GM23248 (cell line): ENCODE measurements at regions not wholly inside any gene's neighbourhood (a gene's known extent, or its start where the extent isn't known, plus 50 kb on each side); places are given as distances from the start of the nearest gene placed in this dataset.

Source experiments
- DNase-seq: peaks from one replicate; pipeline ENCODE4 v3.0.0-alpha.2; 2015
- H2AFZ ChIP-seq: fragments of 200-600 bp; sonication (generic); 2 replicates; pipeline ENCODE4 v1.6.1; 2016; ENCODE audit warnings: antibody characterized with exemption
- H3F3A ChIP-seq: fragments of 200-600 bp; sonication (generic); 2 replicates; pipeline ENCODE4 v1.6.1; 2016; ENCODE audit warnings: mild to moderate bottlenecking, antibody characterized with exemption, mixed run types; ENCODE audit not compliant: insufficient read depth
- H3K27ac ChIP-seq: fragments of 200-600 bp; sonication (generic); 2 replicates; pipeline ENCODE4 v1.5.1; 2016; ENCODE audit warnings: mild to moderate bottlenecking
- H3K27me3 ChIP-seq: fragments of 200-600 bp; sonication (generic); replicated peaks from 2 replicates; pipeline ENCODE4 v1.6.1; 2016; ENCODE audit warnings: mild to moderate bottlenecking; ENCODE audit not compliant: insufficient read depth
- H3K36me3 ChIP-seq: fragments of 200-600 bp; sonication (generic); 2 replicates; pipeline ENCODE4 v1.6.1; 2016; ENCODE audit warnings: low read depth, mild to moderate bottlenecking
- H3K4me1 ChIP-seq: fragments of 200-600 bp; sonication (generic); 2 replicates; pipeline ENCODE4 v1.6.1; 2016; ENCODE audit warnings: mild to moderate bottlenecking; ENCODE audit not compliant: insufficient read depth
- H3K4me2 ChIP-seq: fragments of 200-600 bp; sonication (generic); one replicate; pipeline ENCODE4 v1.6.1; 2016; ENCODE audit warnings: mild to moderate bottlenecking; ENCODE audit not compliant: unreplicated experiment
- H3K4me3 ChIP-seq: fragments of 200-600 bp; sonication (generic); 2 replicates; pipeline ENCODE4 v1.5.1; 2016; ENCODE audit warnings: mild to moderate bottlenecking
- H3K79me2 ChIP-seq: fragments of 200-600 bp; sonication (generic); 2 replicates; pipeline ENCODE4 v1.6.1; 2016; ENCODE audit warnings: mild to moderate bottlenecking; ENCODE audit not compliant: insufficient read depth
- H3K9ac ChIP-seq: fragments of 200-600 bp; sonication (generic); 2 replicates; pipeline ENCODE4 v1.6.1; 2016; ENCODE audit warnings: mild to moderate bottlenecking
- H3K9me2 ChIP-seq: fragments of 200-600 bp; sonication (generic); 2 replicates; pipeline ENCODE4 v1.6.1; 2016; ENCODE audit warnings: mixed run types, mild to moderate bottlenecking, moderate library complexity; ENCODE audit not compliant: insufficient read depth
- H3K9me3 ChIP-seq: fragments of 200-600 bp; sonication (generic); one replicate; pipeline ENCODE4 v1.6.1; 2017; ENCODE audit warnings: low read depth
- H4K20me1 ChIP-seq: fragments of 200-600 bp; sonication (generic); 2 replicates; pipeline ENCODE4 v1.6.0; 2016; ENCODE audit not compliant: insufficient read depth
- EZH2 ChIP-seq: fragments of 200-600 bp; sonication (generic); IDR thresholded peaks from 2 replicates; pipeline ENCODE4 v1.6.1; 2018; ENCODE audit warnings: antibody characterized with exemption, mild to moderate bottlenecking; ENCODE audit not compliant: insufficient read depth, poor library complexity, severe bottlenecking
- EZH2phosphoT487 ChIP-seq: fragments of 200-600 bp; sonication (generic); IDR thresholded peaks from 2 replicates; pipeline ENCODE4 v1.6.1; 2018; ENCODE audit warnings: antibody characterized with exemption, moderate library complexity, mild to moderate bottlenecking, low read depth; ENCODE audit not compliant: insufficient read depth
- WGBS, 2 experiments: methylation state at CpG; one replicate each; pipeline ENCODE4 v1.1.6; 2015 to 2017; ENCODE audit warnings: low lambda C conversion rate in 2 of 2, low coverage in 1 of 2; ENCODE audit errors: missing lambda C conversion rate in 2 of 2; 5-methylcytosine and 5-hydroxymethylcytosine counted together
- in situ Hi-C: fragments of 300-500 bp; cut with MboI; formaldehyde crosslinking; loops from 2 replicates; pipeline ENCODE4 v1.15.0; 2020

DNA sequence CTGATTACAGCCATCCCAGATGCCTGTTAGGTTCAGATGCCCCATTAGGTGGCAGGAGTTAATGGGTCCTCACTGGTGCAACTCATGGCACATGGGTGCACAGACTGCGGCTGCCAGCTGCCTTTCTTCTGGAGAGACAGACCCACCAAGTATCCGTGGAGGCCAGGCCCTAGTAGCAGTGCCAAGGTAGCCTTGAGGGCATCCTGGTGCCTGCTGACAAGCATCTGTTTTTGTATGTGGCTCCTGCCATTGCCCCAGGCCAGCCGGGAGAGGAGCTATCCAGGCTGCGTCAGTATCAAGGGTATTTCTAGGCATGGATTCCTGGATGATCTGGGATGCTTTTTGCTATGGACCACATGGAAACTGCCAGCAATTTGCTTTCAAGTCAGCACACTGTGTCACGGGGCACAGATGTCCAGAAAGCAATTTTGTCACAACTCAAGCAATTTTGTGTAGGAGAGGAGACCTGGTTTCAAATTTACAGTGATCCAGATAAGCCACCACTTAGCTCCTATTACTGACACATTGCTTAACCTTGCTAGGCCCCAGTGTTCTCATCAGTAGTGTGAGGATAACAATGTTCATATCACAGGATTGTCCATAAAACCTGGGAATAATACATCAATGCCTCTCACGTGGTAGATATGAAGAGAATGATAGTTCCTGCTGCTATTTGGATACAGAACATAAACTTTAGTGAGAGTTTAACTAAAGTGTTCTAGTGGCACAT lies 815.1 kb upstream of the RAB6C start:
- Histone ChIP-seq H3K9me2 (no peaks in the 10 kb centered on the region), H3K79me2 (no peaks in the 10 kb centered on the region), H3K27me3 (no peaks in the 10 kb centered on the region), H3K27ac (no peak overlapping the region), H3K36me3 (no peaks in the 10 kb centered on the region), H3K4me1 (no peaks in the 10 kb centered on the region), H3K9ac (no peak overlapping the region), H3K9me3 (no peaks in the 10 kb centered on the region), H2AFZ (no peak overlapping the region), H3F3A (no peaks in the 10 kb centered on the region), H3K4me3 (no peak overlapping the region), H3K4me2 (no peak overlapping the region), H4K20me1 (no peaks in the 10 kb centered on the region)
- in situ Hi-C loops = no loop called here
- WGBS, 2 experiments = 13 to 18% methylated on average over 6 of the region's 6 CpGs
- TF ChIP-seq EZH2 (no peak), EZH2phosphoT487 (no peak)
- no peak for DNase-seq

DNA sequence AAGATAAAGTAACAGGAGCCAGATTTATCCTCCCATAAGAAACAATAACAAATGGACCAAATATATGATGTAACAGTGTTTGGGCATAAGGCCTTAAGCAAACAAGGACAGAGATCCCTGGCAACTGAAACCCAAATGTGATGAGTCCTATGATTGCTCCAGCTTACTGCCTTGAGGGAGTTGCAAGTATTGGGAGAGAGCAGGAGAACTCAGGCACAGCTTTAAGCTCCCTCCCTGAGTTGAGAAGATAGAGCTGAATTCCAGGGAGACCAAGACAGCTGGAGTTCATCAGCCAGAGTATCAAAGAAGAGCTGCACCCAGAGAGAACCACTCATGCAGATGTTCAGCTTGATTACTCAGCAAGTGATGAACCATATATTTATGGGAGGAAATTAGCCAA lies 814.5 kb upstream of the RAB6C start:
- no peak overlapping the region for H3K9ac ChIP-seq
- no peak for TF ChIP-seq EZH2
- TF ChIP-seq EZH2phosphoT487 = no peak
- no peaks in the 10 kb centered on the region for H3K79me2 ChIP-seq
- H3K27me3 ChIP-seq = no peaks in the 10 kb centered on the region
- no peak overlapping the region for H3K4me2 ChIP-seq
- H2AFZ ChIP-seq = no peak overlapping the region
- no peaks in the 10 kb centered on the region for H3K36me3 ChIP-seq
- H3K4me3 ChIP-seq = no peak overlapping the region
- DNase-seq = peak; percentile 0
- no peaks in the 10 kb centered on the region for H3K9me3 ChIP-seq
- no peaks in the 10 kb centered on the region for H3K4me1 ChIP-seq
- H3K27ac ChIP-seq = no peak overlapping the region
- H4K20me1 ChIP-seq = no peaks in the 10 kb centered on the region
- H3K9me2 ChIP-seq = no peaks in the 10 kb centered on the region
- in situ Hi-C loops = no loop called here
- no peaks in the 10 kb centered on the region for H3F3A ChIP-seq

DNA sequence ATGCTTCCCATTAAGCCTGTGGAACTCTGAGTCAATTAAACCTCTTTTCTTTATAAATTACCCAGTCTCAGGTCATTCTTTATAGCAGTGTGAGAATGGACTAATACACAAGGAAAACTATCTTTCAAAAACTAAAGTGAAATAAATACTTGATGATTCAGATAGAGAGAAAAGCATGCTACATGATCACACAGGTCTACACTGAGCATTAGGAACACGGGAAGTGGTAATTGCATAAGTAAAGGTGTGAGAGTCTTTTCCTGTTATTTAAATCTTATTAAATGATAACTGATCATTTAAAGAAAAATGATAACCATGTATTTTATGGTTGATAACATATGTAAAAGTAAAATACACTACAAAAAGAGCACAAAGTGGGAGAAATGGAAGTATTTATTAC lies 812.0 kb upstream of the RAB6C start:
- Histone ChIP-seq H3K9me2 (no peaks in the 10 kb centered on the region), H3F3A (no peaks in the 10 kb centered on the region), H3K79me2 (no peaks in the 10 kb centered on the region), H2AFZ (no peak overlapping the region), H3K4me3 (no peak overlapping the region), H3K4me1 (no peaks in the 10 kb centered on the region), H3K9me3 (no peaks in the 10 kb centered on the region), H3K27ac (no peak overlapping the region), H3K4me2 (no peak overlapping the region), H3K36me3 (no peaks in the 10 kb centered on the region), H4K20me1 (no peaks in the 10 kb centered on the region), H3K9ac (no peak overlapping the region), H3K27me3 (no peaks in the 10 kb centered on the region)
- WGBS, 2 experiments = 19 to 37% methylated on average over 1 of the region's 1 CpG
- no peak for TF ChIP-seq EZH2phosphoT487
- no peak for TF ChIP-seq EZH2
- in situ Hi-C loops = no loop called here
- no peak for DNase-seq

DNA sequence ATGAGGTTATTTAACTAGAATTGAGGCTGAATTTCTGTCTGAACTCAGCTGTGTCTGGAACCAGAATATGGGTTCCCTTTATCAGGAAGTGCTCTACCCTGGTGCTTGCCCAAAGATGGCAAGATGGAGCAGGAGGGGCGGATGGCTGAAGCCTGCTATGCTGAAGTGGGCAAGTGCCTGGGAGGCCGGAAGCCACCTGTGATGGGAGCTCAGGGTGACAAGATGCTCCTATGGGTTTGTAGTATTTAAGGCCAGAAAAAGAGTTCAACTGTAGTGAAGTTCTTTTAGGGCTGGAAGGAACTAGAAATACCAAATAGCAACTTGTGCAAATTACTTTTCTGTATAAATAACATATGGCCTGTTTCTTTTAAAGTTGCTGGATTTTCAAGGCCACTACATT lies 808.9 kb upstream of the RAB6C start:
- H3K9me2 ChIP-seq = no peaks in the 10 kb centered on the region
- no peak overlapping the region for H2AFZ ChIP-seq
- 33 to 38% methylated on average over 2 of the region's 2 CpGs for WGBS, 2 experiments
- no peak overlapping the region for H3K4me3 ChIP-seq
- no peaks in the 10 kb centered on the region for H3K36me3 ChIP-seq
- in situ Hi-C loops = no loop called here
- no peaks in the 10 kb centered on the region for H3K4me1 ChIP-seq
- H3K79me2 ChIP-seq = no peaks in the 10 kb centered on the region
- no peak overlapping the region for H3K4me2 ChIP-seq
- H3K9ac ChIP-seq = no peak overlapping the region
- DNase-seq = no peak
- no peaks in the 10 kb centered on the region for H3K9me3 ChIP-seq
- no peak overlapping the region for H3K27ac ChIP-seq
- TF ChIP-seq EZH2 (no peak), EZH2phosphoT487 (no peak)
- no peaks in the 10 kb centered on the region for H3F3A ChIP-seq
- H3K27me3 ChIP-seq = no peaks in the 10 kb centered on the region
- no peaks in the 10 kb centered on the region for H4K20me1 ChIP-seq

DNA sequence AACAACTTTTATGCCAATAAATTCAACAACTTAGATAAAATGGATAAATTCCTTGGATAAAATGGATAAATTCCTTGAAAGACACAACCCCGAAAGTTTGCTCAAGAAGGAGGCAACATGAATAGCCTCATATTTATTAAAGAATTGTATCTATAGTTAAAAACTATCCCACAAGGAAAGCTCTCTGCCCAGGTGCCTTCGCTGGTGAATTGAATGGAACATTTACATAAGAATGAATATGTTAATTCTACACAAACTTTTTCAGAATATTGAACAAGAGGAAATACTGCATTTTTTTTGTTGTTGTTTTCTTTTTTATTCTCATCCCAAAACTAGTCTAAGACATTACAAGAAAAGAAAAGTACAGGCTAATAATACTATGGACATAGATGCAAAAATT lies 805.3 kb upstream of the RAB6C start:
- no peak overlapping the region for H3K9ac ChIP-seq
- no peak for TF ChIP-seq EZH2
- no peak for TF ChIP-seq EZH2phosphoT487
- WGBS, 2 experiments = 14 to 20% methylated on average over 2 of the region's 2 CpGs

More for the DNA sequence above, 805.3 kb upstream of the RAB6C start:
- no peak overlapping the region for H3K27ac ChIP-seq
- H3K4me3 ChIP-seq = no peak overlapping the region
- H3K9me3 ChIP-seq = no peaks in the 10 kb centered on the region
- no peaks in the 10 kb centered on the region for H3K36me3 ChIP-seq
- no peak overlapping the region for H3K4me2 ChIP-seq
- no peaks in the 10 kb centered on the region for H3K79me2 ChIP-seq
- H4K20me1 ChIP-seq = no peaks in the 10 kb centered on the region
- H3K4me1 ChIP-seq = no peaks in the 10 kb centered on the region
- in situ Hi-C loops = no loop called here
- no peak for DNase-seq
- no peak overlapping the region for H2AFZ ChIP-seq
- H3F3A ChIP-seq = no peaks in the 10 kb centered on the region
- no peaks in the 10 kb centered on the region for H3K9me2 ChIP-seq
- H3K27me3 ChIP-seq = no peaks in the 10 kb centered on the region
